ENCODE measurements at regions not wholly inside any gene's neighbourhood (a gene's known extent, or its start where the extent isn't known, plus 50 kb on each side); places are given as distances from the start of the nearest gene placed in this dataset.
A peak's percentile ranks its signal among the peaks of the same experiment; 100 is the strongest.

- H3K4me2 ChIP-seq = no peak overlapping the region
- Mint-ChIP-seq H3K27ac (no peak overlapping the region), H3K4me1 (peaks cover 2% of the 10 kb centered on the region; the same call in 1 of the 3 replicates), H3K27me3 (ENCODE audit: insufficient read depth, low read depth, poor library complexity) (no peaks in the 10 kb centered on the region), H3K36me3 (ENCODE audit: low read depth) (no peaks in the 10 kb centered on the region), H3K4me3 (no peak overlapping the region), H3K9me3 (no peaks in the 10 kb centered on the region)
- H3K79me2 ChIP-seq (replicated peaks; ENCODE audit: insufficient read depth) = no peaks in the 10 kb centered on the region
- H3K27me3 ChIP-seq (ENCODE audit: insufficient read depth) = no peaks in the 10 kb centered on the region
- no peaks in the 10 kb centered on the region for H3K4me1 ChIP-seq (ENCODE audit: insufficient read depth)
- no peak overlapping the region for H3K4me3 ChIP-seq
- no peaks in the 10 kb centered on the region for H4K20me1 ChIP-seq (replicated peaks; ENCODE audit: insufficient read depth)
- ATAC-seq (no peak), DNase-seq (ENCODE audit: low spot score) (no peak)
- H3F3A ChIP-seq (replicated peaks; ENCODE audit: low read depth) = no peaks in the 10 kb centered on the region
- no peak overlapping the region for H3K27ac ChIP-seq (ENCODE audit: low read depth)
- TF ChIP-seq ZNF331 (CRISPR knock-in tag; IDR thresholded peaks at IDR 0.05; ENCODE audit: low read depth) (no peak), REST (IDR thresholded peaks at IDR 0.05; ENCODE audit: unreplicated experiment) (no peak), CTCF (conservative IDR thresholded peaks at IDR 0.05; ENCODE audit: low read depth in 2 of 2) (no peak), ZNF114 (CRISPR knock-in tag; IDR thresholded peaks at IDR 0.05) (no peak), NANOG (IDR thresholded peaks at IDR 0.05; ENCODE audit: borderline replicate concordance) (no peak), STAT1 (IDR thresholded peaks at IDR 0.05; ENCODE audit: unreplicated experiment) (no peak), ETS1 (IDR thresholded peaks at IDR 0.05) (no peak), EZH2 (IDR thresholded peaks at IDR 0.05; ENCODE audit: low read depth, unreplicated experiment) (no peak), CREB1 (CRISPR knock-in tag; IDR thresholded peaks at IDR 0.05; ENCODE audit: low read depth) (no peak), ZNF462 (CRISPR knock-in tag; IDR thresholded peaks at IDR 0.05) (no peak), EZH2phosphoT487 (IDR thresholded peaks at IDR 0.05; ENCODE audit: unreplicated experiment) (no peak), JUNB (IDR thresholded peaks at IDR 0.05; ENCODE audit: unreplicated experiment) (no peak), POLR2AphosphoS5 (IDR thresholded peaks at IDR 0.05; ENCODE audit: low read depth) (no peak)
- peak overlapping the region; percentile 20; the same call in 1 of the 2 replicates for H2AFZ ChIP-seq
- H3K36me3 ChIP-seq (ENCODE audit: insufficient read depth) = no peaks in the 10 kb centered on the region
- no peaks in the 10 kb centered on the region; the same call in 1 of the 2 replicates for H3K9me2 ChIP-seq (ENCODE audit: insufficient read depth)
These were observed 642.7 kb upstream of the CXADR start for GRCh38 chr21:16870103-16870502.

Data from GM23338 (cell line).